ENCODE measurements at regions not wholly inside any gene's neighbourhood (a gene's known extent, or its start where the extent isn't known, plus 50 kb on each side); places are given as distances from the start of the nearest gene placed in this dataset.
"Not testable (repeated sequence)": the region's sequence is repeated elsewhere in the genome, so short reads cannot be mapped to it uniquely, and the experiment has no call there.

- no peak for DNase-seq (ENCODE audit: low spot score)
These were observed 258.5 kb downstream of the PDCD6IP start for GRCh38 chr3:34056951-34057390.

- not testable (repeated sequence) for DNase-seq (ENCODE audit: low spot score)
These were observed 262.6 kb downstream of the PDCD6IP start for GRCh38 chr3:34060995-34061394.

GRCh38 chr3:34065901-34066300 lies 267.5 kb downstream of the PDCD6IP start:
- no peak for DNase-seq (ENCODE audit: low spot score)

GRCh38 chr3:34066328-34066727 lies 267.9 kb downstream of the PDCD6IP start:
- no peak for DNase-seq (ENCODE audit: low spot score)

GRCh38 chr3:34066999-34067398 lies 268.6 kb downstream of the PDCD6IP start:
- DNase-seq (ENCODE audit: low spot score) = no peak

- no peak for DNase-seq (ENCODE audit: low spot score)
These were observed 269.2 kb downstream of the PDCD6IP start for GRCh38 chr3:34067536-34068051.

- DNase-seq (ENCODE audit: low spot score) = no peak
These were observed 270.1 kb downstream of the PDCD6IP start for GRCh38 chr3:34068505-34068904.

GRCh38 chr3:34070831-34071585 lies 272.6 kb downstream of the PDCD6IP start:
- no peak for DNase-seq (ENCODE audit: low spot score)

- no peak for DNase-seq (ENCODE audit: low spot score)
These were observed 273.9 kb downstream of the PDCD6IP start for GRCh38 chr3:34072297-34072696.

GRCh38 chr3:34073111-34073510 lies 274.7 kb downstream of the PDCD6IP start:
- no peak for DNase-seq (ENCODE audit: low spot score)

GRCh38 chr3:34073961-34074360 lies 275.5 kb downstream of the PDCD6IP start:
- no peak for DNase-seq (ENCODE audit: low spot score)

GRCh38 chr3:34075975-34076374 lies 277.5 kb downstream of the PDCD6IP start:
- no peak for DNase-seq (ENCODE audit: low spot score)

GRCh38 chr3:34077417-34078195 lies 279.2 kb downstream of the PDCD6IP start:
- DNase-seq (ENCODE audit: low spot score) = no peak

GRCh38 chr3:34078418-34078817 lies 280.0 kb downstream of the PDCD6IP start:
- no peak for DNase-seq (ENCODE audit: low spot score)

GRCh38 chr3:34079849-34080248 lies 281.4 kb downstream of the PDCD6IP start:
- DNase-seq (ENCODE audit: low spot score) = not testable (repeated sequence)

- DNase-seq (ENCODE audit: low spot score) = not testable (repeated sequence)
These were observed 291.9 kb downstream of the PDCD6IP start for GRCh38 chr3:34090379-34090778.

- no peak for DNase-seq (ENCODE audit: low spot score)
These were observed 292.4 kb downstream of the PDCD6IP start for GRCh38 chr3:34090876-34091275.

GRCh38 chr3:34094280-34094679 lies 295.9 kb downstream of the PDCD6IP start:
- not testable (repeated sequence) for DNase-seq (ENCODE audit: low spot score)

- DNase-seq (ENCODE audit: low spot score) = no peak
These were observed 303.9 kb downstream of the PDCD6IP start for GRCh38 chr3:34102288-34102687.

- no peak for DNase-seq (ENCODE audit: low spot score)
These were observed 307.9 kb downstream of the PDCD6IP start for GRCh38 chr3:34106379-34106778.

GRCh38 chr3:34106879-34107278 lies 308.4 kb downstream of the PDCD6IP start:
- DNase-seq (ENCODE audit: low spot score) = no peak

GRCh38 chr3:34107669-34108068 lies 309.2 kb downstream of the PDCD6IP start:
- DNase-seq (ENCODE audit: low spot score) = no peak

- no peak for DNase-seq (ENCODE audit: low spot score)
These were observed 310.6 kb downstream of the PDCD6IP start for GRCh38 chr3:34109021-34109420.
